DOHH2 (cell line): ENCODE measurements at regions not wholly inside any gene's neighbourhood (a gene's known extent, or its start where the extent isn't known, plus 50 kb on each side); places are given as distances from the start of the nearest gene placed in this dataset.

Experiments
- H3F3A ChIP-seq: fragments of 200-600 bp; sonication (generic), shearing (Covaris generic); 2 replicates; pipeline ENCODE4 v1.6.0; 2016; ENCODE audit warnings: antibody characterized with exemption, mild to moderate bottlenecking; ENCODE audit not compliant: control insufficient read depth, insufficient read depth
- H3K27ac ChIP-seq: fragments of 200-600 bp; sonication (generic); 2 replicates; pipeline ENCODE4 v1.5.1; 2014; ENCODE audit warnings: low read depth, mild to moderate bottlenecking, low read length, moderate library complexity
- H3K27me3 ChIP-seq: fragments of 200-600 bp; sonication (generic); 2 replicates; pipeline ENCODE4 v1.6.1; 2014; ENCODE audit warnings: mild to moderate bottlenecking, low read length, mixed read lengths; ENCODE audit not compliant: control insufficient read depth
- H3K36me3 ChIP-seq: fragments of 200-600 bp; sonication (generic); 2 replicates; pipeline ENCODE4 v1.6.1; 2014; ENCODE audit warnings: mild to moderate bottlenecking, low read length, moderate library complexity, mixed read lengths; ENCODE audit not compliant: control insufficient read depth
- H3K4me1 ChIP-seq: fragments of 200-600 bp; sonication (generic); 2 replicates; pipeline ENCODE4 v1.6.1; 2014; ENCODE audit warnings: mild to moderate bottlenecking, low read length, mixed read lengths; ENCODE audit not compliant: control insufficient read depth
- H3K4me2 ChIP-seq: fragments of 200-600 bp; sonication (generic); 2 replicates; pipeline ENCODE4 v1.6.0; 2014; ENCODE audit warnings: mild to moderate bottlenecking, low read length, moderate library complexity
- H3K4me3 ChIP-seq: fragments of 200-600 bp; sonication (generic); 2 replicates; pipeline ENCODE4 v1.5.1; 2014; ENCODE audit warnings: mild to moderate bottlenecking, low read length, mixed read lengths
- H3K79me2 ChIP-seq: fragments of 200-600 bp; sonication (generic); 2 replicates; pipeline ENCODE4 v1.6.1; 2014; ENCODE audit warnings: mild to moderate bottlenecking, low read length, mixed read lengths; ENCODE audit not compliant: control insufficient read depth
- H3K9me2 ChIP-seq: fragments of 200-600 bp; sonication (generic); replicated peaks from 2 replicates; pipeline ENCODE4 v1.6.1; 2014; ENCODE audit warnings: mild to moderate bottlenecking, low read length, mixed read lengths; ENCODE audit not compliant: control insufficient read depth
- H3K9me3 ChIP-seq: fragments of 200-600 bp; sonication (generic); 2 replicates; pipeline ENCODE4 v1.6.1; 2014; ENCODE audit warnings: antibody characterized with exemption, low read length, mixed read lengths; ENCODE audit not compliant: control insufficient read depth, insufficient read depth
- H4K20me1 ChIP-seq: fragments of 200-600 bp; sonication (generic); 2 replicates; pipeline ENCODE4 v1.6.0; 2014; ENCODE audit warnings: low read depth, mild to moderate bottlenecking, antibody characterized with exemption, low read length, moderate library complexity; ENCODE audit not compliant: control insufficient read depth, insufficient read depth
- EZH2phosphoT487 ChIP-seq: fragments of 200-600 bp; sonication (generic); IDR thresholded peaks from 2 replicates; pipeline ENCODE4 v1.6.1; 2017; ENCODE audit warnings: borderline replicate concordance, mild to moderate bottlenecking, antibody characterized with exemption, low read length, moderate library complexity, mixed read lengths
- TF ChIP-seq, protein P1 (sequence below): fragments of 200-600 bp; sonication (generic); IDR thresholded peaks from one replicate; pipeline ENCODE4 v1.5.1; 2014; ENCODE audit warnings: antibody characterized with exemption, mild to moderate bottlenecking, low read depth, low read length; ENCODE audit not compliant: poor library complexity, severe bottlenecking

DNA sequence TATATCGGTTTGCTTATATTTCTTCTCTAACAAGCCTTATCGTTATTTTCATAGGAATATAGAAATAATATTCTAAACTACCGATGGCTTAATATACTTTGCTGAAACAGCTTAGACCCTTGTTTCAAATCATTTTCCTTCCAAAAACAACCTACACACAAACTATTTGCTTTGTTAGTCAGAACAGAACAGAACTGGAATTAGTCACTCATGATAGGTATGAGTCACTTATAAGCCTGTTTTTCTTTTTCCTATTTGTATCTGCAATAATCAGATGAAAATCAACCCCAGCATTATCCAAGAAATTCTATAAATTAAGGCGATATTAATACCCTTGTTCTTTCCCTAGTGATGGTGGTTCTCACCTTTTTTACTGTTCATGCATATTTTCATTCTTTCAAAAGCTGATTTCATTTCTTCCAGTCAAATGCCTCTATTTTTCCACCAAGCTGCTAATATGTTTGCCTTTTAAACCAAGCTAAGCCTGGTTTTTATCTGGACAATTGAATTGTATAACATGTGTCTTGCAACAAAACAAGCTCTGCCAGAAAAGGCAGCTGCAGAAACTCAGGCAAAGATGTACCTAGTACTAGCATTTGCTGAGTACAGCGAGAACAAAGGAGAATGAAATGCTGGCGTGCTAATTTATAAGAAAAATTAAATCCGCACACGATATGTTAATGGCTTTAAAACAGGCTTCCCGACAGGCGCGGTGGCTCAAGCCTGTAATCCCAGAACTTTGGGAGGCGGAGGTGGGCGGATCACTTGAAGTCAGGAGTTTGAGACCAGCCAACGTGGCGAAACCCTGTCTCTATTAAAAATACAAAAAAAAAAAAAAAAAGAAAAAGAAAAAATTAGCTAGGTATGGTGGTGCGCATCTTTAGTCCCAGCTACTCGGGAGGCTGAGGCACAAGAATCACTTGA lies 1418.2 kb downstream of the AACS start:
- no peaks in the 10 kb centered on the region for H3K4me1 ChIP-seq
- H4K20me1 ChIP-seq: no peaks in the 10 kb centered on the region
- TF ChIP-seq, protein P1, sequence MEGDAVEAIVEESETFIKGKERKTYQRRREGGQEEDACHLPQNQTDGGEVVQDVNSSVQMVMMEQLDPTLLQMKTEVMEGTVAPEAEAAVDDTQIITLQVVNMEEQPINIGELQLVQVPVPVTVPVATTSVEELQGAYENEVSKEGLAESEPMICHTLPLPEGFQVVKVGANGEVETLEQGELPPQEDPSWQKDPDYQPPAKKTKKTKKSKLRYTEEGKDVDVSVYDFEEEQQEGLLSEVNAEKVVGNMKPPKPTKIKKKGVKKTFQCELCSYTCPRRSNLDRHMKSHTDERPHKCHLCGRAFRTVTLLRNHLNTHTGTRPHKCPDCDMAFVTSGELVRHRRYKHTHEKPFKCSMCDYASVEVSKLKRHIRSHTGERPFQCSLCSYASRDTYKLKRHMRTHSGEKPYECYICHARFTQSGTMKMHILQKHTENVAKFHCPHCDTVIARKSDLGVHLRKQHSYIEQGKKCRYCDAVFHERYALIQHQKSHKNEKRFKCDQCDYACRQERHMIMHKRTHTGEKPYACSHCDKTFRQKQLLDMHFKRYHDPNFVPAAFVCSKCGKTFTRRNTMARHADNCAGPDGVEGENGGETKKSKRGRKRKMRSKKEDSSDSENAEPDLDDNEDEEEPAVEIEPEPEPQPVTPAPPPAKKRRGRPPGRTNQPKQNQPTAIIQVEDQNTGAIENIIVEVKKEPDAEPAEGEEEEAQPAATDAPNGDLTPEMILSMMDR: no peak
- no peak for TF ChIP-seq EZH2phosphoT487
- H3K27me3 ChIP-seq: no peaks in the 10 kb centered on the region
- no peaks in the 10 kb centered on the region for H3K9me2 ChIP-seq
- H3K4me3 ChIP-seq: no peak overlapping the region
- no peak overlapping the region for H3K27ac ChIP-seq
- H3K79me2 ChIP-seq: no peaks in the 10 kb centered on the region
- no peaks in the 10 kb centered on the region for H3K36me3 ChIP-seq
- no peaks in the 10 kb centered on the region for H3F3A ChIP-seq
- H3K9me3 ChIP-seq: peaks cover 5% of the 10 kb centered on the region; the same call in 1 of the 2 replicates
- no peak overlapping the region for H3K4me2 ChIP-seq

DNA sequence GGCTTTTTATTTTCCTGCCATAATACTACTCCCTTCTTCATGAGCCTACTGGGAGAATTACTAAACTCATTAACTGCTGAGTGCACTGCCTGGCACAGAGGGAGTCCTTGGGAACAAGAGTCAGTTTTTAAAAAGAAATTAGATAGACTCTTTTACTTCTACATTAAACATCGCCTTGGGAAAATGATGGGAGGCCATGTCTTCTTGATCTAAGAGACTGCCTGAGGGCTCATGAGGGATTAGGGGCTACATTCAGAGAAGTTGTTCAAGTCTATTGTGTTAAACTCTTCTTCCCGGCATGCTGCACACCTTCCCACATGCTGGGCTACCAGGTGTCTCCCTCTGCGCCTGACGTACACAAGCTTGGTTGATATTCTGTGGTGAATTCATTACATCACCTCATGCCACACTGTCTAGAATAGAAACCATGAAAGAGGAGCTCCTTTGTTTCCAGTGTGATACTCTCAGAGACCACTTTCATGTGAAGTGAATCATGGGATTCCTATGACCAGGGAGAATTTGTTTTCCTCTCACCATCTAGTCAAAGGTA lies 1422.3 kb downstream of the AACS start:
- H3K9me2 ChIP-seq: no peaks in the 10 kb centered on the region
- no peak overlapping the region for H3K4me3 ChIP-seq

DNA sequence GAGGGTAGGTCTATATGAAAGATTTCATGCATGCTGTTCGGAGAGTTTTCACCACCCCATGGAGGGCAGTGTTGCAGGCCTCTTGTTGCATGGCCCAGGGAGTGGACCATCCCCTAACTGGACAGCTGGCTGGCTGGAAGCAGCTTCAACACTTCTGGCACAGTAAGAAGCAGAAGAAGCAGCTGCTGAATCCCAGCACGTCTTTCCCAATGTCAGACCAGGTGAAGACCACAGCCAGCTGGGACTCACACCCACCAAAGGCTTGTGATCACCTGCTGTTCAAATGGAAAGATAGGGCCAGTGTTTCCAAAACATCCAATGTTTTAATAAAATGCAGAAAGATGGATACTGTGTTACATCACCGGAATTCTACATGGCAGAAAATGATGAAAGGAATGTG lies 1423.6 kb downstream of the AACS start:
- Histone ChIP-seq H3K27me3 (no peaks in the 10 kb centered on the region), H3K9me2 (no peaks in the 10 kb centered on the region), H3K4me3 (no peak overlapping the region), H3K4me1 (no peaks in the 10 kb centered on the region), H3K9me3 (no peaks in the 10 kb centered on the region), H3F3A (no peaks in the 10 kb centered on the region), H3K79me2 (no peaks in the 10 kb centered on the region), H4K20me1 (no peaks in the 10 kb centered on the region), H3K36me3 (no peaks in the 10 kb centered on the region), H3K4me2 (no peak overlapping the region), H3K27ac (no peak overlapping the region)
- TF ChIP-seq EZH2phosphoT487: no peak
- TF ChIP-seq, protein P1: no peak

More for the DNA sequence above, 1422.3 kb downstream of the AACS start:
- no peaks in the 10 kb centered on the region for H3K27me3 ChIP-seq
- no peaks in the 10 kb centered on the region for H3K4me1 ChIP-seq
- TF ChIP-seq EZH2phosphoT487: no peak
- TF ChIP-seq, protein P1: no peak
- H3K36me3 ChIP-seq: no peaks in the 10 kb centered on the region
- H3K27ac ChIP-seq: no peak overlapping the region
- H3F3A ChIP-seq: no peaks in the 10 kb centered on the region
- no peak overlapping the region for H3K4me2 ChIP-seq
- H3K79me2 ChIP-seq: no peaks in the 10 kb centered on the region
- no peaks in the 10 kb centered on the region for H3K9me3 ChIP-seq
- no peaks in the 10 kb centered on the region for H4K20me1 ChIP-seq
